PC-3 (cell line): ENCODE measurements at regions not wholly inside any gene's neighbourhood (a gene's known extent, or its start where the extent isn't known, plus 50 kb on each side); places are given as distances from the start of the nearest gene placed in this dataset.

ENCODE experiments used
- ATAC-seq: fragments of 200-7000 bp; cut with Tn5 transposase; 2 replicates; pipeline ENCODE4 v1.9.1; 2020; ENCODE audit warnings: mild to moderate bottlenecking, moderate library complexity
- BruUV-seq: library from RNA; stranded (reverse); fragments of 400-500 nt; replicated peaks from 2 replicates; lab custom pipeline; 2021; lab: Mats Ljungman, UMichigan
- CTCF ChIA-PET: fragments of 300-600 bp; sonication (Branson Sonifier 250); formaldehyde crosslinking; loops from one replicate; lab custom pipeline; 2022; ENCODE audit warnings: antibody characterized with exemption; lab: Charles Lee
- POLR2A ChIA-PET: fragments of 300-600 bp; sonication (Branson Sonifier 250); formaldehyde crosslinking; loops from one replicate; lab custom pipeline; 2022; ENCODE audit warnings: antibody characterized with exemption; ENCODE audit not compliant: unreplicated experiment; lab: Charles Lee
- DNase-seq: peaks from one replicate; pipeline ENCODE4 v3.0.0-alpha.2; 2015
- H2AFZ ChIP-seq: fragments of 300-600 bp; sonication (generic); 2 replicates; pipeline ENCODE4 v1.6.0; 2016; ENCODE audit warnings: antibody characterized with exemption, low read length
- H3F3A ChIP-seq: fragments of 300-600 bp; sonication (generic); one replicate; pipeline ENCODE4 v1.6.0; 2017; ENCODE audit warnings: antibody characterized with exemption, low read length, control low read depth, mild to moderate bottlenecking; ENCODE audit not compliant: unreplicated experiment
- H3K27ac ChIP-seq: fragments of 300-600 bp; sonication (generic); 2 replicates; pipeline ENCODE4 v1.5.1; 2016; ENCODE audit warnings: mild to moderate bottlenecking, low read length
- H3K27me3 ChIP-seq: fragments of 300-600 bp; sonication (generic); 2 replicates; pipeline ENCODE4 v1.6.1; 2016; ENCODE audit warnings: low read length, mixed read lengths
- H3K36me3 ChIP-seq: fragments of 300-600 bp; sonication (generic); 2 replicates; pipeline ENCODE4 v1.6.1; 2016; ENCODE audit warnings: low read depth, mixed run types, low read length, mixed read lengths
- H3K4me1 ChIP-seq: fragments of 300-600 bp; sonication (generic); 2 replicates; pipeline ENCODE4 v1.5.1; 2016; ENCODE audit warnings: low read length; ENCODE audit not compliant: insufficient read depth
- H3K4me2 ChIP-seq: fragments of 300-600 bp; sonication (generic); 2 replicates; pipeline ENCODE4 v1.6.0; 2016; ENCODE audit warnings: low read length
- H3K4me3 ChIP-seq: fragments of 300-600 bp; sonication (generic); 2 replicates; pipeline ENCODE4 v1.5.1; 2016; ENCODE audit warnings: mild to moderate bottlenecking, low read length, mixed read lengths
- H3K79me2 ChIP-seq: fragments of 300-600 bp; sonication (generic); 2 replicates; pipeline ENCODE4 v1.6.1; 2017; ENCODE audit warnings: low read length, mixed read lengths
- H3K9ac ChIP-seq: fragments of 300-600 bp; sonication (generic); 2 replicates; pipeline ENCODE4 v1.6.0; 2016; ENCODE audit warnings: mild to moderate bottlenecking, low read length
- H3K9me2 ChIP-seq: fragments of 300-600 bp; sonication (generic); replicated peaks from 2 replicates; pipeline ENCODE4 v1.6.1; 2016; ENCODE audit warnings: mixed run types, low read length, mixed read lengths
- H3K9me3 ChIP-seq: fragments of 300-600 bp; sonication (generic); 2 replicates; pipeline ENCODE4 v1.6.1; 2016; ENCODE audit warnings: low read length, mixed read lengths
- H4K20me1 ChIP-seq: fragments of 300-600 bp; sonication (generic); 2 replicates; pipeline ENCODE4 v1.6.1; 2016; ENCODE audit warnings: low read length, mixed read lengths
- EZH2 ChIP-seq: fragments of 300-600 bp; sonication (generic); IDR thresholded peaks from one replicate; pipeline ENCODE4 v1.6.1; 2017; ENCODE audit warnings: antibody characterized with exemption, mild to moderate bottlenecking, low read length; ENCODE audit not compliant: unreplicated experiment
- EZH2phosphoT487 ChIP-seq: fragments of 300-600 bp; sonication (generic); IDR thresholded peaks from 2 replicates; pipeline ENCODE4 v1.6.1; 2018; ENCODE audit warnings: mild to moderate bottlenecking, antibody characterized with exemption, low read length, borderline replicate concordance
- intact Hi-C: fragments of 100-400 bp; cut with micrococcal nuclease; formaldehyde crosslinking; loops from 2 replicates; pipeline ENCODE4 v1.9.0; 2023
- TF ChIP-seq, protein P1 (sequence below): fragments of 300-600 bp; sonication (generic); conservative IDR thresholded peaks from 2 replicates; pipeline ENCODE4 v1.5.1; 2017; ENCODE audit warnings: antibody characterized with exemption, low read depth, mild to moderate bottlenecking, low read length

DNA sequence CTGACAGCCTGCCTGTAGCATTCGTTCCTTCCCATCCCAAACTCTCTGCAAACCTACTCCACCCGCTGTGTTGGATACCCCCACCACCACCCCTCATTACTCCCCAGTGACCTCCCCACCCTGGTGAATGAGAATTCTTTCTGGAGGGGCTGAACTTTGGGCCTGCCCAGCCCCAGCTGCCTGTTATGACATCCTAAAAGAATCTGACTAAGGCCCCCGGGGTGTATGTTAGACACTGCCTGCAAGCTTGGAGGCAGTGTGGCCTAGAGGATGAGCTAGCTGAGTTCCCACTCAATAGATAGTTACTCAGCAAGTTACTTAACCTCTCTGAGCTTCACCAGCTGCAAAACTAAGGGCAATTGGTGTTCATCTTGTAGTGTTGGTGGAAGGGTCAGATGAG is 110.2 kb upstream of the FGGY start:
- ChIA-PET CTCF (no interaction called here), POLR2A (interaction anchor here (0.6 kb wide), 1 partner anchor 30 kb away, joined by 4 read pairs; no protein-coding TSS in a partner anchor)
- no peak overlapping the region for H3K27ac ChIP-seq
- TF ChIP-seq EZH2 (no peak), EZH2phosphoT487 (no peak)
- TF ChIP-seq, protein P1, sequence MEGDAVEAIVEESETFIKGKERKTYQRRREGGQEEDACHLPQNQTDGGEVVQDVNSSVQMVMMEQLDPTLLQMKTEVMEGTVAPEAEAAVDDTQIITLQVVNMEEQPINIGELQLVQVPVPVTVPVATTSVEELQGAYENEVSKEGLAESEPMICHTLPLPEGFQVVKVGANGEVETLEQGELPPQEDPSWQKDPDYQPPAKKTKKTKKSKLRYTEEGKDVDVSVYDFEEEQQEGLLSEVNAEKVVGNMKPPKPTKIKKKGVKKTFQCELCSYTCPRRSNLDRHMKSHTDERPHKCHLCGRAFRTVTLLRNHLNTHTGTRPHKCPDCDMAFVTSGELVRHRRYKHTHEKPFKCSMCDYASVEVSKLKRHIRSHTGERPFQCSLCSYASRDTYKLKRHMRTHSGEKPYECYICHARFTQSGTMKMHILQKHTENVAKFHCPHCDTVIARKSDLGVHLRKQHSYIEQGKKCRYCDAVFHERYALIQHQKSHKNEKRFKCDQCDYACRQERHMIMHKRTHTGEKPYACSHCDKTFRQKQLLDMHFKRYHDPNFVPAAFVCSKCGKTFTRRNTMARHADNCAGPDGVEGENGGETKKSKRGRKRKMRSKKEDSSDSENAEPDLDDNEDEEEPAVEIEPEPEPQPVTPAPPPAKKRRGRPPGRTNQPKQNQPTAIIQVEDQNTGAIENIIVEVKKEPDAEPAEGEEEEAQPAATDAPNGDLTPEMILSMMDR: no peak
- intact Hi-C loops: no loop called here
- H3K9me2 ChIP-seq: no peaks in the 10 kb centered on the region
- no peaks in the 10 kb centered on the region for H3K27me3 ChIP-seq
- no peaks in the 10 kb centered on the region for H3K36me3 ChIP-seq
- H3K4me3 ChIP-seq: no peak overlapping the region
- no peaks in the 10 kb centered on the region for H3K4me1 ChIP-seq
- H3K9ac ChIP-seq: no peak overlapping the region
- H4K20me1 ChIP-seq: no peaks in the 10 kb centered on the region
- no TSS peak for BruUV-seq
- H3K79me2 ChIP-seq: no peaks in the 10 kb centered on the region
- H3F3A ChIP-seq: no peaks in the 10 kb centered on the region
- H3K4me2 ChIP-seq: no peak overlapping the region
- H3K9me3 ChIP-seq: peaks cover 6% of the 10 kb centered on the region; the same call in 1 of the 2 replicates
- H2AFZ ChIP-seq: no peak overlapping the region
- no peak for ATAC-seq
- no peak for DNase-seq

DNA sequence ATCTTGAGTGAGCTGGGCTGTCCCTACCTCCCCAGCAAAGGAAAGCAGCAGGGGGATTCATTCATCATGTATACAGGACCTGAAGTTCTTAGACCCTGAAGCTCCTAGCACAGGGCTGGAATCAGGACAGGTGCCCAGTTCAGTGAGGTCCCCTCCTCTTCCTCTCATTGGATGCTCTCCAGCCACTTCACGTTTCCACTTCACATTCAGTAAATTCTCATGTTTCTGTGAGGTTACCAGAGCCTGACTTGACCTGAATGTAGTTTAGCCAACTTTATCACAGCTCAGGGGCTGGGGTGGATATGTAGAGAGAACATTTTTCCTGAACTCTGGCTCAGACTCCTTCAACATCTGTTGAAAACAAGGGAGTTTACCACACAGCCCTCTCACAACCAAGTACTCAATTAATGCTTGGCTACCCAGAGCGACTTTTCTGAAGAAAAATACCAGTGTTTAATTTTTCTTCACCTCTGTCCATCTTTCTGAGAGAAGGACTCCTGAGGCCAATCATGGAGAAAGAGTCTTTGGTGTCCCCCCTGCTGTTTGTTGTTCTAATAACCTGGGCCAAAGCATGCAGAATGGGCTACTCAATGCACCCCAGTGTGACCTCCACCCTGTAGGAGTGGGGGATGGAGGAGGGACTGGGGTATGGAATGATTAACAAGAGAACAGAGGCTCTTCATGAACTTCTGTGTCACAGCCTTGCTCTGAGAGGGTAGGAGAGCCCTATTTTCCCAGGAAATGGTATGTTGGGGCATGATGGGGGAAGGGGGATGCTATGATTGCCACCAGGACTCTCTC is 108.3 kb upstream of the FGGY start:
- intact Hi-C loops: no loop called here
- ChIA-PET POLR2A (no interaction called here), CTCF (no interaction called here)
- ATAC-seq: no peak
- Histone ChIP-seq H3K27me3 (no peaks in the 10 kb centered on the region), H3K9ac (no peak overlapping the region), H3K36me3 (no peaks in the 10 kb centered on the region), H2AFZ (no peak overlapping the region), H3F3A (no peaks in the 10 kb centered on the region), H3K4me2 (no peak overlapping the region), H3K9me3 (peaks cover 6% of the 10 kb centered on the region; the same call in 1 of the 2 replicates), H3K4me1 (no peaks in the 10 kb centered on the region), H3K4me3 (no peak overlapping the region), H4K20me1 (no peaks in the 10 kb centered on the region), H3K79me2 (no peaks in the 10 kb centered on the region), H3K9me2 (no peaks in the 10 kb centered on the region), H3K27ac (no peak overlapping the region)
- DNase-seq: no peak
- BruUV-seq: no TSS peak
- TF ChIP-seq EZH2phosphoT487 (no peak), EZH2 (no peak)
- TF ChIP-seq, protein P1: no peak

DNA sequence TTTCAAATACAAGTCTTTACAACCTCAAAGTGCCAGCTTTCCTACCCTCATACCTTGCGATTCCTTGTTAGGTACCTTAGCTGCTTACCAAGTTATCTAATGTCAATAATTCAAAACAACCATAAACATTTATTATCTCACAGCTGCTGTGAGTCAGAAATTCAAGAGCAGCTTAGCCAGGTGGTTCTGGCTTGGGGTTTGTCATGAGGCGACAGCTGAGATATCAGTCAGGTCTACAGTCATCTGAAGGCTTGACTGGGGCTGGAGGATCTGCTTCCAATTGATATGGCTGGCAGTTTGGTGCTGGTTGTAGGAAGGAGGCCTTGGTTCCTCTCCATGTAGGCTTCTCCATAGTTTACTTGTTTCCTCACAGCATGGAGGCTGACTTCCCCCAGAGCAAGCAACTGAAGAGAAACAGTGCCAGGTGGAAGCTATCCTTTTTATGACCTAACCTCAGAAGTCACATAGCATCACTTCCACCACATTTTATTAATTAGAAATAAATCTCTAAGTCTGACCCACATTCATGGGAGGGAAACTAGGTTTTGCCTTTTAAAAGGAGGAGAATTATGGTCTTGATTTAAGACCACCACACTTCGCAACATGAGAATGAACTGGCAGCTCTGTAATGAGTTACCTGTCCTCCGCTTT is 103.3 kb upstream of the FGGY start:
- intact Hi-C loops: no loop called here
- Histone ChIP-seq H2AFZ (no peak overlapping the region), H3K4me3 (no peak overlapping the region), H3K27me3 (no peaks in the 10 kb centered on the region), H3K4me2 (no peak overlapping the region), H3K9me3 (peaks cover 6% of the 10 kb centered on the region; the same call in 1 of the 2 replicates), H3K9ac (no peak overlapping the region), H3K27ac (no peak overlapping the region), H3K79me2 (no peaks in the 10 kb centered on the region), H3F3A (no peaks in the 10 kb centered on the region), H3K36me3 (no peaks in the 10 kb centered on the region), H3K4me1 (no peaks in the 10 kb centered on the region; the same call in 1 of the 2 replicates), H3K9me2 (no peaks in the 10 kb centered on the region), H4K20me1 (no peaks in the 10 kb centered on the region)
- TF ChIP-seq EZH2: no peak
- TF ChIP-seq, protein P1: no peak
- TF ChIP-seq EZH2phosphoT487: no peak
- CTCF ChIA-PET: no interaction called here
- no peak for ATAC-seq
- DNase-seq: no peak
- POLR2A ChIA-PET: no interaction called here
- no TSS peak for BruUV-seq
